Transverse colon (tissue), 4 donors: ENCODE measurements at regions not wholly inside any gene's neighbourhood (a gene's known extent, or its start where the extent isn't known, plus 50 kb on each side); places are given as distances from the start of the nearest gene placed in this dataset.

Source experiments
- DNase-seq: peaks from one replicate; pipeline ENCODE4 v3.0.0-alpha.2; 2019
- H3K27ac ChIP-seq, 4 donors: fragments of 200-600 bp; sonication (generic); 2 replicates each; pipeline ENCODE4 v1.5.1; 2016 to 2018; ENCODE audit warnings: inconsistent platforms in 4 of 4
- H3K27me3 ChIP-seq: fragments of 200-600 bp; sonication (generic); 2 replicates; pipeline ENCODE4 v1.5.1; 2017; ENCODE audit warnings: inconsistent platforms
- H3K36me3 ChIP-seq, 4 donors: fragments of 200-600 bp; sonication (generic); 2 replicates each; pipeline ENCODE4 v1.5.1; 2017 to 2019; ENCODE audit warnings: inconsistent platforms in 4 of 4
- H3K4me1 ChIP-seq, 4 donors: fragments of 200-600 bp; sonication (generic); 2 replicates each; pipeline ENCODE4 v1.5.1; 2017 to 2020; ENCODE audit warnings: inconsistent platforms in 4 of 4
- H3K4me3 ChIP-seq, 4 donors: fragments of 200-600 bp; sonication (generic); 1 replicate in 1 of 4; 2 replicates in 3 of 4; pipeline versions ENCODE4 v1.5.1 to v1.6.1; 2017 to 2019; ENCODE audit warnings: inconsistent platforms in 4 of 4
- H3K9me3 ChIP-seq, 2 donors: fragments of 200-600 bp; sonication (generic); 2 replicates each; pipeline ENCODE4 v1.5.1; 2017 to 2019; ENCODE audit warnings: inconsistent platforms in 2 of 2
- EP300 ChIP-seq: sonication (generic); formaldehyde crosslinking; IDR thresholded peaks from one replicate; pipeline ENCODE4 v1.6.1; 2017; ENCODE audit warnings: antibody characterized with exemption, low read depth
- POLR2A ChIP-seq: fragments of 450-650 bp; IDR thresholded peaks from one replicate; pipeline ENCODE4 v1.6.1; 2016; ENCODE audit warnings: antibody characterized with exemption, mild to moderate bottlenecking, moderate library complexity
- POLR2AphosphoS5 ChIP-seq, 3 donors: sonication (generic); formaldehyde crosslinking; IDR thresholded peaks; one replicate each; pipeline ENCODE4 v1.6.1; 2016; ENCODE audit warnings: antibody characterized with exemption in 3 of 3
- WGBS, 2 donors: methylation state at CpG; one replicate each; pipeline ENCODE4 v1.1.5; 2018; ENCODE audit warnings: low coverage in 1 of 2; 5-methylcytosine and 5-hydroxymethylcytosine counted together
- in situ Hi-C, 4 donors: fragments of 200-750 bp; cut with MboI; loops; one replicate each; pipeline versions ENCODE4 v1.15.0 to v1.15.1; 2017; ENCODE audit warnings: low sequenced_read_pairs in 3 of 4, low pct_ligation_motif_present in 1 of 4, low pct_unique_long_range_greater_than_20kb in 1 of 4
- intact Hi-C: fragments of 100-400 bp; cut with DNase I; formaldehyde crosslinking; loops from one replicate; pipeline ENCODE4 v1.15.1; 2023; ENCODE audit warnings: low total_unique reads
- TF ChIP-seq, protein P1 (sequence below), 5 experiments: fragments of 200-600 bp in 3 of 5; fragments of 450-650 bp in 2 of 5; sonication (generic) in 3 of 5; IDR thresholded peaks; 1 replicate in 2 of 5; 2 replicates in 3 of 5; pipeline ENCODE4 v1.5.1; 2016 to 2017; ENCODE audit warnings: antibody characterized with exemption in 5 of 5, inconsistent platforms in 3 of 5, mild to moderate bottlenecking in 2 of 5, moderate library complexity in 1 of 5

DNA sequence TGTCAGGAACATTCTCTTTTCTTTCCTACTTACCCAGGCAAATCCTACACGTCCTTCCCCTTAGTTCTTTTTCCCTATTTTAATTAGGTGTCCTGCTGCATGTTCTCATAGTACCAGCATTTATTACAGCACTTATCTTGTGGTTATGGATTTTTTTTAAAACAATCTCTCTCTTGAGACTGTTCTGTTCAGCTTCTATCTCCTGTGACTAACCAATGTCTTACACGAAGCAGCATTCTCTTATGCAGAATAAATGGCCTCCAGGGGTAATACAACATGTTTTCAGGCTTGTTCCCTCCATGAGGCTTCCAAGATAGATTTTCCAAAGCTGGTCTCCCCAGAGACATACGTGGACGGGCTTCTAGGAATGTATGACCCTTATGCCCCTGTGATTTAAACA, 1096.1 kb upstream of the CELF2 start:
- Histone ChIP-seq H3K9me3 (no peaks in the 10 kb centered on the region), H3K4me1 (no peaks in the 10 kb centered on the region), H3K27me3 (no peaks in the 10 kb centered on the region), H3K36me3 (no peaks in the 10 kb centered on the region), H3K4me3 (no peak overlapping the region), H3K27ac (no peak overlapping the region)
- TF ChIP-seq EP300 (no peak), POLR2AphosphoS5 (IDR thresholded peaks at IDR 0.05) (no peak), POLR2A (no peak)
- TF ChIP-seq, protein P1, sequence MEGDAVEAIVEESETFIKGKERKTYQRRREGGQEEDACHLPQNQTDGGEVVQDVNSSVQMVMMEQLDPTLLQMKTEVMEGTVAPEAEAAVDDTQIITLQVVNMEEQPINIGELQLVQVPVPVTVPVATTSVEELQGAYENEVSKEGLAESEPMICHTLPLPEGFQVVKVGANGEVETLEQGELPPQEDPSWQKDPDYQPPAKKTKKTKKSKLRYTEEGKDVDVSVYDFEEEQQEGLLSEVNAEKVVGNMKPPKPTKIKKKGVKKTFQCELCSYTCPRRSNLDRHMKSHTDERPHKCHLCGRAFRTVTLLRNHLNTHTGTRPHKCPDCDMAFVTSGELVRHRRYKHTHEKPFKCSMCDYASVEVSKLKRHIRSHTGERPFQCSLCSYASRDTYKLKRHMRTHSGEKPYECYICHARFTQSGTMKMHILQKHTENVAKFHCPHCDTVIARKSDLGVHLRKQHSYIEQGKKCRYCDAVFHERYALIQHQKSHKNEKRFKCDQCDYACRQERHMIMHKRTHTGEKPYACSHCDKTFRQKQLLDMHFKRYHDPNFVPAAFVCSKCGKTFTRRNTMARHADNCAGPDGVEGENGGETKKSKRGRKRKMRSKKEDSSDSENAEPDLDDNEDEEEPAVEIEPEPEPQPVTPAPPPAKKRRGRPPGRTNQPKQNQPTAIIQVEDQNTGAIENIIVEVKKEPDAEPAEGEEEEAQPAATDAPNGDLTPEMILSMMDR (IDR thresholded peaks at IDR 0.05) = no peak
- in situ Hi-C loops (no loop called here), intact Hi-C loops (no loop called here)
- WGBS, 2 donors = 42 to 47% methylated on average over 4 of the region's 4 CpGs
- DNase-seq = no peak

DNA sequence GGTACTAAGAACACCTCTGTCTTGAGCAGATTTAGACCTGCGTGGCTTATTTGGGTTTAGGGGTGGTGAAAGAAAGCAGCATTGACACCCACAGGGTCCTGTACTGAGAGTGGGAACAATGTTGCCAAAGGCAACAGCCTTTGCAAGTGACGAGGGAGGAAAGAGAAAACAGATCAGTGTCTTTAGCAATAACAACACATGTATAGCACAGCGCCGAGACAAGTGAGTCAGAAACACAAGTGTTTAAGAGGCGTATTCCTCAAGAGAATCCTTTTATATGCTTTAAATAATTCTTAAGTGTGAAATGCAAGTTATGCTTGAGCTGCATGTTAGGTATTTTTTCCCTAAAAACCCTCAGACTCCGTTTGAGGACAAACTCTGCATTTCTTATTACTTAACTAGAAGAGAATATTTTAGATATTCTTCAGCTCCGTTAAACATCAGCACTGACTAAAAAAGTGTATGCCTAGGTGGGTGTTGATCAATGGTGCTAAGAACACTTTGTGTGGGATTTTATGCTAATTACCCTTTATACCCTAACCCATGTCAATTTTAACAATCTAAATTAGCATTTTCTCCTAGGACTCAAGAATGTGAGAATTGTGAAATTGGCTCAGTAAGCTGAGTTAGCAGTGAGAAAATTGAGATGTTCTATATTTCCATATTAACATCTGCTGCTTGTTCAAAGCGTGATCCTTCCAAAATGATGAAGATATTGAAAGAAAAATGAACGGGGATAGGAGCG, 1095.4 kb upstream of the CELF2 start:
- WGBS, 2 donors = 86% methylated on average over 9 to 10 of the region's 10 CpGs
- in situ Hi-C loops = no loop called here
- H3K9me3 ChIP-seq = no peaks in the 10 kb centered on the region

DNA sequence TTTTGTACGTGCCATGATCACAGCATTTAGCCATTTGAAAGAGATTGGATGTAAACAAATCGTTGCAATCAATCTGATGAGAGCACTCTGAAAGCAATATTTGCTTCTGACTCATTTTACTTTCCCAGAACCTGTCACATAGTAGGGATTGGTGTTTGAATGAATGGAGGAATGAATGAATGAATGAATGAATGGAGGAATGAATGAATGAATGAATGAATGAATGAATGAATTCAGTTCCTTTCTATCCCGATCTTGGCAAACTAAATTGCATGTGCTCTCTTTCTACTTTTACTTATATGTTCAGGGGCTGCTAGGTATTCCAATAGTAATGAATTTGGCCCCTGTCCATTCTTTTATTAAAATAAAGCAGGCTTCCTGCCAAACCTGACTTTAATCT, 1091.7 kb upstream of the CELF2 start:
- no peak overlapping the region for H3K27ac ChIP-seq
- H3K4me1 ChIP-seq = no peaks in the 10 kb centered on the region
- no peaks in the 10 kb centered on the region for H3K9me3 ChIP-seq
- in situ Hi-C loops = no loop called here
- 64 to 81% methylated on average over 3 of the region's 3 CpGs for WGBS, 2 donors
- no peak overlapping the region for H3K4me3 ChIP-seq
- TF ChIP-seq, protein P1 (IDR thresholded peaks at IDR 0.05) = no peak
- TF ChIP-seq POLR2AphosphoS5 (IDR thresholded peaks at IDR 0.05) (no peak), POLR2A (no peak), EP300 (no peak)
- intact Hi-C loops = no loop called here
- H3K36me3 ChIP-seq = no peaks in the 10 kb centered on the region
- H3K27me3 ChIP-seq = no peaks in the 10 kb centered on the region
- DNase-seq = no peak

More for the DNA sequence above, 1095.4 kb upstream of the CELF2 start:
- Histone ChIP-seq H3K27ac (no peak overlapping the region), H3K4me1 (no peaks in the 10 kb centered on the region), H3K4me3 (no peak overlapping the region), H3K27me3 (no peaks in the 10 kb centered on the region), H3K36me3 (no peaks in the 10 kb centered on the region)
- intact Hi-C loops = no loop called here
- TF ChIP-seq EP300 (no peak), POLR2AphosphoS5 (IDR thresholded peaks at IDR 0.05) (no peak), POLR2A (no peak)
- TF ChIP-seq, protein P1 (IDR thresholded peaks at IDR 0.05) = no peak
- DNase-seq = no peak

DNA sequence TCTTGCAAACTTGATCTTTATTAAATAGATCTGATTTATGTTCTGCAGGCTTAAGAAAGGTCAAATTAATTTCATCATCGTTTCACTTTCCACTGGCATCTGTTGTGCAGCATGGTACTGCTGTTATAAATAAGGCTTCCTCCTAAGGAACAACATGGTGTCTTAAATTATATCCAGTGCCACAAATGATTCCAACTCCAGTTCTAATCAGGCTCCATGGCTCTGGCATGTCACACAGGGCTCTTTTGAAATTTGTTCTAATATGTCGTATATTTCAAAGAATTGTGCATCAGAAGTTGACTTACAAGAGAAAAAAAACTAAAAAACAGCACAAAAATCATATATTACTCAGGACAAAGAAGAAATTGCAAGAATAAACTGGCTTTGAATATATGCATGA, 1090.8 kb upstream of the CELF2 start:
- intact Hi-C loops (no loop called here), in situ Hi-C loops (no loop called here)
- no peaks in the 10 kb centered on the region for H3K9me3 ChIP-seq
- H3K27me3 ChIP-seq = no peaks in the 10 kb centered on the region
- no peaks in the 10 kb centered on the region for H3K4me1 ChIP-seq
- H3K36me3 ChIP-seq = no peaks in the 10 kb centered on the region
- H3K4me3 ChIP-seq = no peak overlapping the region
- DNase-seq = no peak
- 48 to 57% methylated on average over 2 of the region's 2 CpGs for WGBS, 2 donors
- no peak overlapping the region for H3K27ac ChIP-seq
- TF ChIP-seq POLR2A (no peak), EP300 (no peak), POLR2AphosphoS5 (IDR thresholded peaks at IDR 0.05) (no peak)
- TF ChIP-seq, protein P1 (IDR thresholded peaks at IDR 0.05) = no peak
